ENCODE measurements at regions not wholly inside any gene's neighbourhood (a gene's known extent, or its start where the extent isn't known, plus 50 kb on each side); places are given as distances from the start of the nearest gene placed in this dataset.

- Histone ChIP-seq H3K27me3 (no peaks in the 10 kb centered on the region), H3K9ac (no peak overlapping the region)
- no peak for TF ChIP-seq Cebpa-rat (IDR thresholded peaks at IDR 0.05)
Observed at GRCh38 chr6:80939898-80940297, 812.6 kb downstream of the TENT5A start.

DNA sequence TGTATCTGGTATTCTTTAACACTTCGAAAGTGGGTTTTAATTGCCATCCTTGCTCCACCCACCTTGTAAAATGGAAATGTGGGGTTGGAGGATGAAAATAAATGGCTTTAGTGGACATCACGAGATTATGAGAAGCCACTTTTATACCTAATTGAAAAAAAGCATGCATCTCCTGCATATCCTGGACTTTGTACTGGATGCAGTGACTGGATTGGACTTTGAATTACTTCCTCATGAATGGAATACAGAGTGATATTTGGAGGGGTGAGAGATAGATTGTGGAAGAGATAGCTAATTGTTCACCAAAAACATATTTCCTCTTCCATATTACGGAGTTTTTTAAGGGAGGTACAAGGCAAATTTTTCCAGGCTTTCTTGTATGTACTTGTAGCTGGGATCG lies 813.0 kb downstream of the TENT5A start:
- Histone ChIP-seq H3K27ac (no peak overlapping the region), H3K36me3 (no peaks in the 10 kb centered on the region), H3K27me3 (no peaks in the 10 kb centered on the region), H3K9ac (no peak overlapping the region), H3K4me1 (no peaks in the 10 kb centered on the region), H3K4me3 (no peak overlapping the region), H3K9me3 (no peaks in the 10 kb centered on the region), H4K20me1 (no peaks in the 10 kb centered on the region), H3K4me2 (no peak overlapping the region)
- no peak for TF ChIP-seq Cebpa-rat (IDR thresholded peaks at IDR 0.05)

More at GRCh38 chr6:80939898-80940297, 812.6 kb downstream of the TENT5A start:
- Histone ChIP-seq H4K20me1 (no peaks in the 10 kb centered on the region), H3K4me2 (no peak overlapping the region), H3K4me1 (no peaks in the 10 kb centered on the region), H3K36me3 (no peaks in the 10 kb centered on the region), H3K27ac (no peak overlapping the region), H3K4me3 (no peak overlapping the region), H3K9me3 (no peaks in the 10 kb centered on the region)

- H4K20me1 ChIP-seq = no peaks in the 10 kb centered on the region
- H3K36me3 ChIP-seq = no peaks in the 10 kb centered on the region
- no peak overlapping the region for H3K9ac ChIP-seq
- no peak overlapping the region for H3K4me3 ChIP-seq
- no peaks in the 10 kb centered on the region for H3K27me3 ChIP-seq
- no peaks in the 10 kb centered on the region for H3K4me1 ChIP-seq
- no peak for TF ChIP-seq Cebpa-rat (IDR thresholded peaks at IDR 0.05)
- no peak overlapping the region for H3K4me2 ChIP-seq
- H3K27ac ChIP-seq = no peak overlapping the region
- no peaks in the 10 kb centered on the region for H3K9me3 ChIP-seq
Observed at GRCh38 chr6:80938131-80938530, 814.4 kb downstream of the TENT5A start.

DNA sequence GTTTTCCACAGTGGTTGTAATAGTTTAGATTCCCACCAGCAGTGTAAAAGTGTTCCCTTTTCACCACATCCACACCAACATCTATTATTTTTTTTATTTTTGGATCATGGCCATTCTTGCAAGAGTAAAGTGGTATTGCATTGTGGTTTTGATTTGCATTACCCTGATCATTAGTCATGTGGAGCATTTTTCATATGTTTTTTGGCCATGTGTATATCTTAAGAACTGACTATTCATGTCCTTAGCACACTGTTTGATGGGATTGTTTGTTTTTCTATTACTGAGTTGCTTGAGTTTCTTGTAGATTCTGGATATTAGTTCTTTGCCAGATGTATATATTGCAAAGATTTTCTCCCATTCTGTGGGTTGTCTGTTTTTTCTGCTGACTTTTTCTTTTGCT lies 820.1 kb downstream of the TENT5A start:
- Histone ChIP-seq H3K4me3 (no peak overlapping the region), H3K4me1 (no peaks in the 10 kb centered on the region), H3K4me2 (no peak overlapping the region), H3K9ac (no peak overlapping the region), H3K27me3 (no peaks in the 10 kb centered on the region), H3K9me3 (no peaks in the 10 kb centered on the region), H3K36me3 (no peaks in the 10 kb centered on the region), H4K20me1 (no peaks in the 10 kb centered on the region), H3K27ac (no peak overlapping the region)
- TF ChIP-seq Cebpa-rat (IDR thresholded peaks at IDR 0.05) = no peak

- Histone ChIP-seq H3K4me1 (0 out of 2 replicates have a peak, but pooled peaks cover under 1% of the 10 kb centered on the region), H3K9me3 (no peaks in the 10 kb centered on the region), H3K4me3 (no peak overlapping the region), H3K4me2 (no peak overlapping the region), H3K27me3 (no peaks in the 10 kb centered on the region), H3K9ac (no peak overlapping the region), H3K27ac (no peak overlapping the region), H4K20me1 (no peaks in the 10 kb centered on the region), H3K36me3 (no peaks in the 10 kb centered on the region)
- no peak for TF ChIP-seq Cebpa-rat (IDR thresholded peaks at IDR 0.05)
Observed at GRCh38 chr6:80930376-80930775, 822.1 kb downstream of the TENT5A start.

- TF ChIP-seq Cebpa-rat (IDR thresholded peaks at IDR 0.05) = no peak
- Histone ChIP-seq H3K36me3 (no peaks in the 10 kb centered on the region), H3K27ac (no peak overlapping the region), H3K9ac (no peak overlapping the region), H3K9me3 (no peaks in the 10 kb centered on the region), H3K4me3 (no peak overlapping the region), H4K20me1 (no peaks in the 10 kb centered on the region), H3K4me1 (0 out of 2 replicates have a peak, but pooled peaks cover 6% of the 10 kb centered on the region), H3K27me3 (no peaks in the 10 kb centered on the region), H3K4me2 (no peak overlapping the region)
Observed at GRCh38 chr6:80923816-80924215, 817.3 kb downstream of the BCKDHB start.

- Histone ChIP-seq H3K27ac (no peak overlapping the region), H3K4me1 (0 out of 2 replicates have a peak, but pooled peaks cover 6% of the 10 kb centered on the region), H3K27me3 (no peaks in the 10 kb centered on the region), H3K9ac (no peak overlapping the region), H4K20me1 (no peaks in the 10 kb centered on the region), H3K4me2 (no peak overlapping the region), H3K4me3 (no peak overlapping the region), H3K9me3 (no peaks in the 10 kb centered on the region), H3K36me3 (no peaks in the 10 kb centered on the region)
- TF ChIP-seq Cebpa-rat (IDR thresholded peaks at IDR 0.05) = no peak
Observed at GRCh38 chr6:80922916-80923455, 816.5 kb downstream of the BCKDHB start.

DNA sequence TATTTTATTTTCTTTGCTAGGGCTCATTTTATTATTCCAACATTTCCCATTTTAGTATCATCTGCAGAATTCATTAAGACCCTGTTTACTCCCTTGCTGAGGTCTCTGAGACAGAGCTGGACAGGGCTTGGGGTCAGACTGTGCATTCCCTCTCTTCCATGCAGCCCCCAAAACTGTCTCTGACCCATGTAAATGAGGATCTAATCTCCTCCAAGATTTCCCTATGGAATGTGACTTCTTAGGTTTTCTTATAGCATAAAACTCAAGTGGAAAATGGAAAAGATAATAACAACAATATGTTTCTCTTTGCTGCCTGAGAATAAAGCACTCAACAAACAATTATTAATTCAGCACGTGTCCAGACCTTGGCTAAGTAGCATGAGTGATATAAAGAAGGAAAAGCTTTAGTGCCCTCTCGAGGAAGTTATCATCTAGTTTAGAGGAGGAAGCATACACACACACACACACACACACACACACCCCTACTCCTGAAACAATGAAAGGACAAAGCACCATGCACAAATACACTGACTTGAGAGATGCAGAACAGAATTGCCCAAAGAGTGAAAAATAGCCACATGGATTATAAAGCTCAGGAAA lies 815.5 kb downstream of the BCKDHB start:
- TF ChIP-seq Cebpa-rat (IDR thresholded peaks at IDR 0.05) = no peak
- H3K27ac ChIP-seq = no peak overlapping the region
- H3K36me3 ChIP-seq = no peaks in the 10 kb centered on the region

GRCh38 chr6:80907831-80908230 lies 801.4 kb downstream of the BCKDHB start:
- Histone ChIP-seq H3K9ac (no peak overlapping the region), H3K27ac (no peak overlapping the region), H3K4me1 (no peaks in the 10 kb centered on the region), H3K9me3 (no peaks in the 10 kb centered on the region), H4K20me1 (no peaks in the 10 kb centered on the region), H3K4me3 (no peak overlapping the region), H3K4me2 (no peak overlapping the region), H3K27me3 (no peaks in the 10 kb centered on the region), H3K36me3 (no peaks in the 10 kb centered on the region)
- TF ChIP-seq Cebpa-rat (IDR thresholded peaks at IDR 0.05) = no peak

More for the DNA sequence above, 815.5 kb downstream of the BCKDHB start:
- Histone ChIP-seq H3K9me3 (no peaks in the 10 kb centered on the region), H3K4me3 (no peak overlapping the region), H4K20me1 (no peaks in the 10 kb centered on the region), H3K4me1 (0 out of 2 replicates have a peak, but pooled peaks cover 6% of the 10 kb centered on the region), H3K27me3 (no peaks in the 10 kb centered on the region), H3K9ac (no peak overlapping the region), H3K4me2 (no peak overlapping the region)

DNA sequence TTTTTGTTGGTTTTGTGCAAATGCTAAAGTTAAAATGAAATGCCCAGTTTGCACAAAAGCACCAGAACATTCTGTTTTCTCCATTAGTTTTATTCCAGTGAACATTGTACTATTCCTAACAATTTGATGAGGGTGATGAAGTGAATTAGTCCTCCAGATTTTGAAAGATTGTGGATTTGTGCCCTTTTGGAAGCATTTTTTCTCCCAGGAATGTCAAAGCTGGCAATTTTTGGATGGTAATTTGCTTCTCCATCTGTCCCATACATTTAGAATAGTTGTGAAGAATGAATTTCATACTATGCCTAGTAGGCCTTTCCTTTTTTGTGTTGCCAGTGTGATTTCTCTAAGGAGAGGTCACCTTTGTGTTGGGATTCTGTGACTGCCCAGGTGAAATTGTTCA lies 797.2 kb downstream of the BCKDHB start:
- Histone ChIP-seq H3K4me3 (no peak overlapping the region), H3K4me2 (no peak overlapping the region), H3K9ac (no peak overlapping the region), H3K9me3 (peaks cover 13% of the 10 kb centered on the region), H3K27ac (no peak overlapping the region), H4K20me1 (no peaks in the 10 kb centered on the region), H3K27me3 (no peaks in the 10 kb centered on the region), H3K36me3 (no peaks in the 10 kb centered on the region), H3K4me1 (no peaks in the 10 kb centered on the region)
- no peak for TF ChIP-seq Cebpa-rat (IDR thresholded peaks at IDR 0.05)
